Liver (tissue), 3 donors: ENCODE measurements at regions not wholly inside any gene's neighbourhood (a gene's known extent, or its start where the extent isn't known, plus 50 kb on each side); places are given as distances from the start of the nearest gene placed in this dataset.

Experiments
- CTCF ChIP-seq: fragments of 150-350 bp; IDR thresholded peaks from 2 replicates; pipeline ENCODE4 v1.5.1; 2017; ENCODE audit warnings: improper control_type of control experiment, low read depth, low read length; ENCODE audit not compliant: missing input control
- GABPA ChIP-seq, 2 donors: IDR thresholded peaks in 1 of 2; conservative IDR thresholded peaks in 1 of 2; 2 replicates each; pipeline ENCODE4 v1.6.1; 2016; ENCODE audit warnings: antibody characterized with exemption in 2 of 2, mild to moderate bottlenecking in 1 of 2, moderate library complexity in 1 of 2
- JUND ChIP-seq, 2 donors: IDR thresholded peaks; 2 replicates each; pipeline ENCODE4 v1.6.1; 2016; ENCODE audit warnings: antibody characterized with exemption in 2 of 2
- MAX ChIP-seq: IDR thresholded peaks from 2 replicates; pipeline ENCODE4 v1.6.1; 2016; ENCODE audit warnings: antibody characterized with exemption
- RAD21 ChIP-seq, 2 donors: IDR thresholded peaks; 2 replicates each; pipeline ENCODE4 v1.6.1; 2016; ENCODE audit warnings: antibody characterized with exemption in 2 of 2, mild to moderate bottlenecking in 2 of 2
- REST ChIP-seq: IDR thresholded peaks from 2 replicates; pipeline ENCODE4 v1.6.1; 2016; ENCODE audit warnings: antibody characterized with exemption, mild to moderate bottlenecking
- SP1 ChIP-seq: IDR thresholded peaks from 2 replicates; pipeline ENCODE4 v1.6.1; 2018; ENCODE audit warnings: antibody characterized with exemption, mild to moderate bottlenecking
- TAF1 ChIP-seq: conservative IDR thresholded peaks from 2 replicates; pipeline ENCODE4 v1.6.1; 2016; ENCODE audit warnings: antibody characterized with exemption, mild to moderate bottlenecking
- YY1 ChIP-seq: IDR thresholded peaks from 2 replicates; pipeline ENCODE4 v1.6.1; 2016; ENCODE audit warnings: antibody characterized with exemption, mild to moderate bottlenecking
- ZBTB33 ChIP-seq: IDR thresholded peaks from 2 replicates; pipeline ENCODE4 v1.6.1; 2016; ENCODE audit warnings: antibody characterized with exemption
- donor health status: healthy.
- donor health status: healthy.

- TF ChIP-seq CTCF (no peak), SP1 (no peak), RAD21 (IDR thresholded peaks at IDR 0.05) (no peak), ZBTB33 (no peak), REST (no peak), GABPA (IDR thresholded peaks at IDR 0.05 in 1 of 2, conservative IDR thresholded peaks at IDR 0.05 in 1 of 2) (no peak), MAX (no peak), TAF1 (no peak), JUND (IDR thresholded peaks at IDR 0.05) (no peak), YY1 (no peak)
These were observed 501.9 kb upstream of the ZFP42 start for GRCh38 chr4:187493661-187494060.
